NCI-H146 treated with DMSO at 0.1 percent for 48 hours (cell line): ENCODE measurements at regions not wholly inside any gene's neighbourhood (a gene's known extent, or its start where the extent isn't known, plus 50 kb on each side); places are given as distances from the start of the nearest gene placed in this dataset.

ENCODE experiments used
- DNase-seq: peaks from one replicate; lab custom pipeline; 2025; ENCODE audit not compliant: unreplicated experiment; lab: John Stamatoyannopoulos, UW

- no peak for DNase-seq
Measured at GRCh38 chr3:177300039-177300833, 103.0 kb upstream of the TBL1XR1 start.

- no peak for DNase-seq
Measured at GRCh38 chr3:177300842-177301241, 103.6 kb upstream of the TBL1XR1 start.

- DNase-seq, result no peak
Measured at GRCh38 chr3:177306252-177306651, 109.0 kb upstream of the TBL1XR1 start.

- no peak for DNase-seq
Measured at GRCh38 chr3:177307391-177307790, 110.1 kb upstream of the TBL1XR1 start.

- DNase-seq, result no peak
Measured at GRCh38 chr3:177307826-177308225, 110.5 kb upstream of the TBL1XR1 start.

- DNase-seq, result no peak
Measured at GRCh38 chr3:177308286-177308685, 111.0 kb upstream of the TBL1XR1 start.

GRCh38 chr3:177308911-177309310 is 111.6 kb upstream of the TBL1XR1 start:
- no peak for DNase-seq

- no peak for DNase-seq
Measured at GRCh38 chr3:177312491-177312890, 115.2 kb upstream of the TBL1XR1 start.

GRCh38 chr3:177314897-177315296 is 117.6 kb upstream of the TBL1XR1 start:
- DNase-seq, result no peak

GRCh38 chr3:177317247-177317646 is 120.0 kb upstream of the TBL1XR1 start:
- DNase-seq, result no peak

- no peak for DNase-seq
Measured at GRCh38 chr3:177318559-177318958, 121.3 kb upstream of the TBL1XR1 start.

- no peak for DNase-seq
Measured at GRCh38 chr3:177320765-177321247, 123.5 kb upstream of the TBL1XR1 start.

- DNase-seq, result no peak
Measured at GRCh38 chr3:177321819-177322218, 124.5 kb upstream of the TBL1XR1 start.

- DNase-seq, result no peak
Measured at GRCh38 chr3:177322881-177323280, 125.6 kb upstream of the TBL1XR1 start.

- no peak for DNase-seq
Measured at GRCh38 chr3:177329854-177330253, 132.6 kb upstream of the TBL1XR1 start.

GRCh38 chr3:177330779-177331178 is 133.5 kb upstream of the TBL1XR1 start:
- no peak for DNase-seq

- DNase-seq, result no peak
Measured at GRCh38 chr3:177331203-177331835, 134.0 kb upstream of the TBL1XR1 start.

GRCh38 chr3:177332955-177333354 is 135.7 kb upstream of the TBL1XR1 start:
- no peak for DNase-seq

- no peak for DNase-seq
Measured at GRCh38 chr3:177333533-177334520, 136.5 kb upstream of the TBL1XR1 start.

- no peak for DNase-seq
Measured at GRCh38 chr3:177334803-177335202, 137.5 kb upstream of the TBL1XR1 start.

GRCh38 chr3:177335728-177336127 is 138.4 kb upstream of the TBL1XR1 start:
- DNase-seq, result no peak
